ENCODE measurements at regions not wholly inside any gene's neighbourhood (a gene's known extent, or its start where the extent isn't known, plus 50 kb on each side); places are given as distances from the start of the nearest gene placed in this dataset.

GRCh38 chr9:113817171-113817570 is 58.9 kb upstream of the ZNF618 start:
- no peak for DNase-seq

- DNase-seq = no peak
These were observed 57.7 kb upstream of the ZNF618 start for GRCh38 chr9:113818391-113818790.

GRCh38 chr9:113822315-113822714 is 53.8 kb upstream of the ZNF618 start:
- no peak for DNase-seq

GRCh38 chr9:113823421-113823820 is 52.7 kb upstream of the ZNF618 start:
- no peak for DNase-seq
